ENCODE measurements at regions not wholly inside any gene's neighbourhood (a gene's known extent, or its start where the extent isn't known, plus 50 kb on each side); places are given as distances from the start of the nearest gene placed in this dataset.
"Not testable (repeated sequence)": the region's sequence is repeated elsewhere in the genome, so short reads cannot be mapped to it uniquely, and the experiment has no call there.

- not testable (repeated sequence) for TF ChIP-seq POLR2A, POLR2AphosphoS5, EP300 (IDR thresholded peaks at IDR 0.05)
- TF ChIP-seq, protein P1, sequence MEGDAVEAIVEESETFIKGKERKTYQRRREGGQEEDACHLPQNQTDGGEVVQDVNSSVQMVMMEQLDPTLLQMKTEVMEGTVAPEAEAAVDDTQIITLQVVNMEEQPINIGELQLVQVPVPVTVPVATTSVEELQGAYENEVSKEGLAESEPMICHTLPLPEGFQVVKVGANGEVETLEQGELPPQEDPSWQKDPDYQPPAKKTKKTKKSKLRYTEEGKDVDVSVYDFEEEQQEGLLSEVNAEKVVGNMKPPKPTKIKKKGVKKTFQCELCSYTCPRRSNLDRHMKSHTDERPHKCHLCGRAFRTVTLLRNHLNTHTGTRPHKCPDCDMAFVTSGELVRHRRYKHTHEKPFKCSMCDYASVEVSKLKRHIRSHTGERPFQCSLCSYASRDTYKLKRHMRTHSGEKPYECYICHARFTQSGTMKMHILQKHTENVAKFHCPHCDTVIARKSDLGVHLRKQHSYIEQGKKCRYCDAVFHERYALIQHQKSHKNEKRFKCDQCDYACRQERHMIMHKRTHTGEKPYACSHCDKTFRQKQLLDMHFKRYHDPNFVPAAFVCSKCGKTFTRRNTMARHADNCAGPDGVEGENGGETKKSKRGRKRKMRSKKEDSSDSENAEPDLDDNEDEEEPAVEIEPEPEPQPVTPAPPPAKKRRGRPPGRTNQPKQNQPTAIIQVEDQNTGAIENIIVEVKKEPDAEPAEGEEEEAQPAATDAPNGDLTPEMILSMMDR (IDR thresholded peaks at IDR 0.05), result not testable (repeated sequence)
Measured at GRCh38 chr4:115194612-115195011, 81.2 kb upstream of the NDST4 start.

Measured in suprapubic skin (tissue), 4 donors.